Activated naive CD4-positive, alpha-beta T cell treated with anti-CD3 and anti-CD28 coated beads, Interleukin-2, amount 50 U/mL, for 24 hours (primary cell): ENCODE measurements at regions not wholly inside any gene's neighbourhood (a gene's known extent, or its start where the extent isn't known, plus 50 kb on each side); places are given as distances from the start of the nearest gene placed in this dataset.

Source experiments
- H3K27ac Mint-ChIP-seq: one replicate; pipeline ENCODE4 v1.8.0; 2021; ENCODE audit warnings: mild to moderate bottlenecking, mixed read lengths
- H3K27me3 Mint-ChIP-seq: one replicate; pipeline ENCODE4 v1.8.0; 2021; ENCODE audit warnings: mixed read lengths
- H3K36me3 Mint-ChIP-seq: one replicate; pipeline ENCODE4 v1.8.0; 2021; ENCODE audit warnings: mixed read lengths
- H3K4me1 Mint-ChIP-seq: one replicate; pipeline ENCODE4 v1.8.0; 2021; ENCODE audit warnings: mixed read lengths
- H3K4me3 Mint-ChIP-seq: one replicate; pipeline ENCODE4 v1.8.0; 2021; ENCODE audit warnings: mild to moderate bottlenecking, mixed read lengths
- H3K9me3 Mint-ChIP-seq: one replicate; pipeline ENCODE4 v1.8.0; 2021; ENCODE audit warnings: mixed read lengths

DNA sequence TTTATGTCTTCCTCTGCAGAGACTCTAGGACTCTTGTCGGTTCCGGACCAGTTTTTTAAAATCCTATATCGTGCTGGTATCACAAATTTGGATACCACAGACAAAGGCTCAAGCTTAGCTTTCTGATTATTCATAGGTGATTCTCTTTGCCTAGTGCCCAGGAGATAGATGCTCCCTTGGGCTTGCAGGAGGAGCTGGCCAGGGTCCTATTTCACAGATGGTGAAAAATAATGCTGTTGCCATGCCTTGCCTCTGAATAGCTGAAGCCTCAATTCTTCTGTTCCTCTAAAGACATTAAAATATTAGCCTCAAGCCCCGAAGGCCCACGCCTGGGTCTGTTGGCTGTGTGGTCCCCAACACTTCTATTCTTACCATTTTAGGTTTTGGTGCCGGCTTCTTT, 123.9 kb upstream of the BACH2 start:
- no peak overlapping the region for H3K4me3 Mint-ChIP-seq

DNA sequence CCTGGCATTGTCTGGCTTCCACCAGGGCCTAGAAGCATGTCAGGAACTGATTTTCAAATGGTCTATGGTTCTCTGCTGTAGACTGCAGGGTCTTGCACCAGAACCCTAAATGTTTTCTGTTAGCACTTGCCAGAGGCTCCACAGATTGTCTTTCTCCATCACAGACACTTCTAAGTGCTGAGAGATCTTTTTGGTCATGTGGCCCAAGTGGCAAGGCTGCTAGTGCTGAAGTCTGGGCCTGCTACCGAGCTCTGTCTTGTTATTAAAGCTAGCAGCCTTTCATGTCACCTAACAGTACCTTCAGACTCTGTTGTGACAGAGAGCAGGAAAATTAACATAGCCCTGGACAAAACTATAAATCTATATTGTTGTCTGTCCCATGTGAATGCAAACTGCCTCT, 120.7 kb upstream of the BACH2 start:
- H3K4me3 Mint-ChIP-seq: no peak overlapping the region
- no peaks in the 10 kb centered on the region for H3K27me3 Mint-ChIP-seq
- no peaks in the 10 kb centered on the region for H3K9me3 Mint-ChIP-seq
- H3K4me1 Mint-ChIP-seq: peaks cover 36% of the 10 kb centered on the region
- H3K36me3 Mint-ChIP-seq: no peaks in the 10 kb centered on the region
- H3K27ac Mint-ChIP-seq: no peak overlapping the region

More for the DNA sequence above, 123.9 kb upstream of the BACH2 start:
- Mint-ChIP-seq H3K4me1 (peaks cover 26% of the 10 kb centered on the region), H3K9me3 (no peaks in the 10 kb centered on the region), H3K27me3 (no peaks in the 10 kb centered on the region), H3K36me3 (no peaks in the 10 kb centered on the region), H3K27ac (no peak overlapping the region)

DNA sequence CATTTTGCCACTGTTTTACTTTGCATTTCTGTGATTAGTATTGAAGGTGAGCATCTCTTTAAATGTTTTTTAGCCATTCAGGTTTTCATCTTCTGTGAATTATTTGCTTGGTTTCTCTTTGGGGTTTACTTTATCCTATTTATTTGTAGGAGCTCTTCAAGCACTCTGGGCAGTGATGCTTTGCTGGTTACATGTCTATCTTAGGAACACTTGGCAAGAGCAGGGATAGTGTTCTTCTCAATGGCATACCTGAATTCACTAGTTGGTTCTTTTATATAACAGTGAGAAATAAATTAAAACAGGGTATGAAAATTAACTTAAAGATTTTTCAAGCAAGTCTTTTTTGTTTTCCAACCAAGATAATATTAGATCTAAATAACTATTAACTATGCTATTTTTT, 119.7 kb upstream of the BACH2 start:
- no peak overlapping the region for H3K4me3 Mint-ChIP-seq
- no peaks in the 10 kb centered on the region for H3K27me3 Mint-ChIP-seq
- no peaks in the 10 kb centered on the region for H3K36me3 Mint-ChIP-seq
- H3K4me1 Mint-ChIP-seq: peaks cover 46% of the 10 kb centered on the region
- no peaks in the 10 kb centered on the region for H3K9me3 Mint-ChIP-seq
- peak overlapping the region; percentile 53 for H3K27ac Mint-ChIP-seq

DNA sequence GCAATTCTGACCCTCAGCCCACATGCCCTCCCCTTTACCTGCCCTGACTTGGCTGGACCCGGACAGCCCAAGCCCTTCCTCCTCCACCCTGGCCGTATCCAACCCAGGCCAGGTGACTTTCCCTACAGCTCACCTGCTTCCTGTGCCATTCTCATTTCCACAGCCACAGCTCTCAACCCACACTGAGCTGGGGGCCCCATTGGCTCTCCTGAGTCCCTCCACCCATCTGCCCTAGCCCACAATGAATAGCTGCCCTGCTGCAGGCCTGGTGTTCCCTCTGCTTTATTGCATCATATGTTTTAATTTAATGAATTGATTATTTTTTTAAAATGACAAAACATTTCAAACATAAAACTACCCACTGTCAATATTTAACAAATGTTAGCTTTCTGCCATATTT, 118.5 kb upstream of the BACH2 start:
- Mint-ChIP-seq H3K4me1 (peaks cover 51% of the 10 kb centered on the region), H3K27ac (peak overlapping the region; percentile 71), H3K36me3 (no peaks in the 10 kb centered on the region)

DNA sequence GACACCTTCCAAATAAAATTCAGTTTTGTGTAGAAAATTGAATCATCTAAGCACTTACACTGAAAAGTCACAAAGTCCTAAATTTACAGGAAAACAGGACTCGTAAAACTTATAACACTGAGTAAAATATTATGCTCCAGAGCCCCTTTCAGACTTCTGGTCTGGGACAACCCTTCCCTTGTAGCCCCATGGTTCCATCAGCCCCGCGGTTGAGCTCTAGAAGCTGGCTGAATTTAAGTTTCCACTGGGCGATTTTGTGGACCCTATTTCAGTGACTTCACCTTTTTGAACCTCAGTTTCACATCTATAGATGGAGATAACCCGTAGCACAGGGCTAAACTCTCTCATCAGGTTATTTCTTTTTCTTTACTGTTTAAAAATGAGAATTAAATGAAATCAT, 117.7 kb upstream of the BACH2 start:
- no peaks in the 10 kb centered on the region for H3K36me3 Mint-ChIP-seq
- H3K27ac Mint-ChIP-seq: peak overlapping the region; percentile 92
- no peaks in the 10 kb centered on the region for H3K9me3 Mint-ChIP-seq
- H3K27me3 Mint-ChIP-seq: no peaks in the 10 kb centered on the region
- peaks cover 58% of the 10 kb centered on the region for H3K4me1 Mint-ChIP-seq
- H3K4me3 Mint-ChIP-seq: peak overlapping the region; percentile 63

More for the DNA sequence above, 118.5 kb upstream of the BACH2 start:
- Mint-ChIP-seq H3K4me3 (no peak overlapping the region), H3K9me3 (no peaks in the 10 kb centered on the region), H3K27me3 (no peaks in the 10 kb centered on the region)

DNA sequence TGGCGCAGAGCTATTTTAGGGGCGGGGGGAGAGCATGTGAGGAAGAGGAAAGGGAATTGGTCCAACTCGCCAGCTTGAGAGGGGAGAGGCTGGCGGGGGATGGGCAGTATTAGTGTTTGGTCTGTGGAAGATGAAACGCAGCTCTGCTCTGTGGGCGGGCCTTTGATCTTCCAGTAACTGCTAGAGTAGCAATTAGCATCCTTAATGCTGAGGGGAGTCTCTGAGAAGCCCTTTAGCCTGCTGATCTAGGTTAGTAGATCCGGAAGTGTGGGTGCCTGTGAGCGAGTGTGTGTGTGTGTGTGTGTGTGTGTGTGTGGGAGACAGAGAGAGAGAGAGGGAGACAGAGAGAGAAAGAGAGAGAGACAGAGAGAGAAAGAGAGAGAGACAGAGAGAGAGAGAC, 117.2 kb upstream of the BACH2 start:
- Mint-ChIP-seq H3K36me3 (no peaks in the 10 kb centered on the region), H3K27ac (peak overlapping the region; percentile 92), H3K4me1 (peaks cover 60% of the 10 kb centered on the region)

DNA sequence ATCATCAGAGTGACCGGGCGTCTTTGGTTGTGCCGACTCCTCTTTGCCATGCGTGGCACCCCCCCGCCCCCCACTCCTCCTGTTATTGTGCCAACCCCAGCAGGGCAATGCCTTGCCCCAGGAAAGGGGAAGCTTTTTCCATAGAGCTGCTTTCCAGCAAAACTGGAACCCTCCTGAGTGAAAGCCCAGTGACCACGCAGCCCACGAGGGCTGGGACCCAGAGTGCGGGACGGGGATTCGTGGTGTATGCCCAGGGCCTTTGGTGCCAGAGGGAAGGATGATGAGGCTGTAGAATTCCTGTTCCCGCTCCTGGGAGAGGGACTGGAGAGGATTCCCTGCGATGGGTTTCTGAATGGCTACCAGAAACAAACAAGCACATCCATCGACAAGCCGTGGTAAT, 116.8 kb upstream of the BACH2 start:
- no peaks in the 10 kb centered on the region for H3K36me3 Mint-ChIP-seq
- H3K27ac Mint-ChIP-seq: peak overlapping the region; percentile 92
- H3K4me1 Mint-ChIP-seq: peaks cover 60% of the 10 kb centered on the region
- no peaks in the 10 kb centered on the region for H3K27me3 Mint-ChIP-seq
- H3K4me3 Mint-ChIP-seq: peak overlapping the region; percentile 63
- H3K9me3 Mint-ChIP-seq: no peaks in the 10 kb centered on the region

More for the DNA sequence above, 117.2 kb upstream of the BACH2 start:
- Mint-ChIP-seq H3K9me3 (no peaks in the 10 kb centered on the region), H3K27me3 (no peaks in the 10 kb centered on the region), H3K4me3 (peak overlapping the region; percentile 63)

DNA sequence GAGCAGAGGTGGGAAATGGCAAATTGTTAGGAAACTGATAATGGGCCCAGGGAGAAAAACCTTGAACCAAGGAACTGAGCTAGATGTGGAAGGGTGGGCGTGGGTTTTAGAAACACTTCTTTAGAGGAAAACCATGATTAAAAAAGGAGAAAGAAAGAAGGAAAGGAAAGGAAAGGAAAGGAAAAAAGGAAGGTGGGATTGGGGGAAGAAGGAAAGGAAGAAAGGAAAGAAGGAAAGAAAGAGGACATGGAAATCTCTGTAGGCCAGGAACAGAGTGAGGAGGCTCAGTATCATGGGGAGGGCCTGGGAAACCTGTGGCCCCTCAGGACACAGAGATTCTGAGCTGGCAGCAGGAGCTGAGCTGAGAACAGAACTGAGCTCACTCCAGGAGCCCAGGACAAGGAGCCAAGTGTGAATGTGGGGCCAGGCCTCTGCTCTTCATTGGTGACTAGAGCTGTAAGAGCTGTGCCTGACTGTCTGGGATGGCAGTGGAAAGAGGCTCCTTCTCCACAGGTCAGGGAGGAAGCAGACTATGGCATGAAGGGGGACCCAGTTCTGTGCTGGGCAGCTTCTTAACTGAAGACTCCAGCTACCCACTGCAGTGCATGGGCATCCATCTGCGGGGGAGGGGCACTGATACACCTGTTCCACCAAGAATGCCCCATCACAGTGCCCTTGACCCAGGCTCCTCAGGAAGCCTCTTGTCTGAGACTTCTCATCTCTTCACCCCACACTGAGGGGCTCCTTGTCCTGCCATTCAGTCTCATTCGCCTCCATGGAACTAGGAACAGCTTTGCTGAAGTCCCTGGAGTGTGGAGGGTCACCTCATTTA, 116.1 kb upstream of the BACH2 start:
- no peaks in the 10 kb centered on the region for H3K27me3 Mint-ChIP-seq
- H3K4me3 Mint-ChIP-seq: no peak overlapping the region
- H3K36me3 Mint-ChIP-seq: no peaks in the 10 kb centered on the region
- H3K27ac Mint-ChIP-seq: peak overlapping the region; percentile 65
- peaks cover 60% of the 10 kb centered on the region for H3K4me1 Mint-ChIP-seq
- no peaks in the 10 kb centered on the region for H3K9me3 Mint-ChIP-seq

DNA sequence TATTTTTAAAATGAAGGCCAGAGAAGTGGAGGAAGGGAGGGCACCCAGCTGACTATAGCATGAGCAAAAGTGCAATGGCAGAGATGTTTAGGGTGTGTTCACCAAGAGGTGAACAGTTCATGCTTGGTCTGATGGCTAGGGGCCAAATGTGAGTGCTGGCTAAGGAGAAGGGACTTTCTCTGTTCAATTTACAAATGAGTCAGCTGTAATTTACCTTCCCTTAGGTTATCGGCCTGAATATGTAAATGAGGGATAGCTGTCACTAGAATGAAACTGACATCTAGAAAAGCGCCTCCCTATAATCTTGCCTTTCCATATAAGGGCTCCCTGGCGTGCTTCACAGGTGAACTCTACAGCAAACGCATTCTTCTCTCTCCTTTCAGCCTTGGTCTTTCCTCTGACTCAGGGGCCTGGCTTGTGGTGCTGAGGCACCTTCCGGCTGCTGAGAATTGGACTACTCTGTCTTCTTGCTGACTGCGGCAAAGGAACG, 114.7 kb upstream of the BACH2 start:
- Mint-ChIP-seq H3K36me3 (no peaks in the 10 kb centered on the region), H3K27ac (no peak overlapping the region), H3K27me3 (no peaks in the 10 kb centered on the region), H3K9me3 (no peaks in the 10 kb centered on the region), H3K4me1 (peaks cover 69% of the 10 kb centered on the region), H3K4me3 (no peak overlapping the region)

DNA sequence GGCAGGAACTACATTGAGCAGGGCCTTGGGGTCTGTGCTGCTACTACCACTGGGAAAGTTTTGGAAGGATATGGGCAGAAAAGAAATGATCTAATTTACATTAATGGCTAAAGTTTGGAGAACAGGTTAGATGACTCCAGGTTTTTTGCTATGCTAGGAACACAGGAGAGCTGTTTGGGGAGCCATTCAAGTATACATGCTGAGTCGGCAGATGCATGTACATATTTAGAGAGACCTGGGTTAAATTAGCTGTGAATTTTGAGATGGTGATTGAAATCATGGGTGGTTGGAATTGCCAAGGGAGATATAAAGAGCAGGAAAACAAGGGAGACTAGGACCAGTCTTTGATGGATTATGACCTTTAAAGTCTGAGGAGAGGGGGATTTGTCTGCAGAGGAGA, 113.1 kb upstream of the BACH2 start:
- no peaks in the 10 kb centered on the region for H3K27me3 Mint-ChIP-seq
- no peak overlapping the region for H3K4me3 Mint-ChIP-seq
- peaks cover 61% of the 10 kb centered on the region for H3K4me1 Mint-ChIP-seq
- H3K27ac Mint-ChIP-seq: no peak overlapping the region
- H3K36me3 Mint-ChIP-seq: no peaks in the 10 kb centered on the region
- H3K9me3 Mint-ChIP-seq: no peaks in the 10 kb centered on the region

DNA sequence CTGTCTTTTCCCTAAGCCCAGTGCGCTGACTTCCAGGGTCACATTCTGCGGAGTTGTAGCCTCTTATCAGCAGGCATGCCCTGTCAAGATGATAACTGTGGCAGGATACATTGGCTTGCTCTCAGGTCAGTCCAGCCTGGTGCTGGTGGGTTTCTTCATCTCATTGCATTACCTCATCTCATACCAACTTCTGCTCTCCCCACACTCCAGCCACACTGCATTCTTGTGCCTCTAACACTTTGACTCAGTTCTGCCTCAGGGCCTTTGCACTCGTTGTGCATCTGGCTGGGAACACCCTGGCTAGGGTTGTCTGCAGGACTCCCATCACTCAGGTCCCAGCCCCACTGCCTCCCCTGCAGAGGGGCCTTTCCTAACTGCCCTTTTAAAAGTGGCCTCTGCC, 110.3 kb upstream of the BACH2 start:
- Mint-ChIP-seq H3K27me3 (no peaks in the 10 kb centered on the region), H3K9me3 (no peaks in the 10 kb centered on the region), H3K36me3 (no peaks in the 10 kb centered on the region), H3K27ac (no peak overlapping the region), H3K4me1 (peaks cover 58% of the 10 kb centered on the region), H3K4me3 (peak overlapping the region; percentile 28)

DNA sequence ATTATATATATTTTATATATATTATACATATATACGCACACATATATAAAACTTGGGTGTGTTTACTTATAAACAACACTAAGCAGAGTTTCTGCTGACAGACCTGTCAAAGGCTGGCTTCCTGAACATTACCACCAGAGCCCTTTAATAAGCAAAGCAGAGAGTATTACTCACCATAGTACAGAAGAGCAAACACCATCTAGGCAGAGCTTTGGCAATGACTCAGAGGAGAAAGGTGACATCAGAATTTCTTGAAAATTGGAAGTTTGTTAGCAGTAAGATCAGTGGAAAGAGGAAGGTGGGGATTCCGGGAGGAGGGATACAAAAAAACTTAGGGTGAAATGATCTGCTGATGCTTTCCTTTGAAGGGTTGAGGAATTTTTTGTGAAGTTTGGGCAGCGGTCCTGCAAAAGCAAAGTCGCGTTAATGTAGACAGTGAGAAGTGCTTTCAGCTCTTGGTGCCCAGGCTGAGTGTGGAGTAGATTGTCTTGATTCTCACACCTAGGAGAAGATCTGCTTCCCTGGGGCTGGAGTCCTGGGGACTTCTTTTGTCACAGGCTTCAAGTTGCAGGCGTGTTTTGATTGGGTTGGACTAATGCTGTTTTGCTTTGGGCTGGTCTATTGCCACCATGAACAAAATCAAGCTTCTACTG, 109.6 kb upstream of the BACH2 start:
- Mint-ChIP-seq H3K9me3 (no peaks in the 10 kb centered on the region), H3K4me1 (peaks cover 54% of the 10 kb centered on the region), H3K36me3 (no peaks in the 10 kb centered on the region), H3K4me3 (no peak overlapping the region), H3K27ac (peak overlapping the region; percentile 88), H3K27me3 (no peaks in the 10 kb centered on the region)

DNA sequence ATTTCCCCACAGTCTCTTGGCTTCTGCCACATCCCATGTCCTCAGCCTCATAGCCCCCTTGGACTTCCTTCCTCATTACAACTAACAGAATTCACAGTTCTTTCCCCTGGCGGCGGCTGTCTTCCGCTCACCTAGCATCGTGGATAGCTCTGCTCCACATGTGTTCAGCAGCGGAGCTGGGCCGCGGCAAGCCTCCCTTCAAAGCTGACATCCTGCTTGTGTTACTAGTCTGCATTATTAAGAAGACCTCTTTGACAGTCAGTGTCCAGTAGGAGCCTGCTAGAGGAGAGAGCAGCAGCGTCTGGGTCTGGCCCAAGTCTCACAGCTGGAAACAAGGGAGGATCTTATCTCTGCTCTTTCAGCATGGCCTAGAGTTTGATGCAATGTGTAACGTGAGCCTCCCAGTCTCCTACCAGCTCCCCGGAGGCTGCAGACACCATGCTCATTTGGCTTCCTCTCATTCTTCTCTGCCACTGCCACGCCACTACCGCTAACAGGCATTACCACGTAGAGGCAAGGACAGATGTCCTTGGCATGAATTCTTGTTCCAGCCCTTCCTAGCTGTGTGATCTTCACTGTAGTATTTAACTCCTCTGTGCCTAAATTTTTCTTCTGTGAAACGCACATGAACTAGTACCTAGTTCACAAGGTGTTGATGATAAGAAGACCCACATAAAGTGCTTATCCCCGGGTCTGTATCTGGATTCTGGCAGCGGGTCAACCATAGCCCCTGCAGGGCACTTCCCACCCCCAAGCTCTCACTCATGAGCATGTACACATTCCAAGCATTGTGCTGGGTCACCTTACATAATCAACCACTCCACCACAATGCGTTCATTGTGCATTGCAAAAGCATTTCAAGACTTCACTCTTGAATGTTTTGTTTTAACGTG, 107.1 kb upstream of the BACH2 start:
- Mint-ChIP-seq H3K36me3 (no peaks in the 10 kb centered on the region), H3K27ac (peak overlapping the region; percentile 76), H3K27me3 (no peaks in the 10 kb centered on the region), H3K4me1 (peaks cover 65% of the 10 kb centered on the region), H3K4me3 (peak overlapping the region; percentile 55), H3K9me3 (no peaks in the 10 kb centered on the region)

DNA sequence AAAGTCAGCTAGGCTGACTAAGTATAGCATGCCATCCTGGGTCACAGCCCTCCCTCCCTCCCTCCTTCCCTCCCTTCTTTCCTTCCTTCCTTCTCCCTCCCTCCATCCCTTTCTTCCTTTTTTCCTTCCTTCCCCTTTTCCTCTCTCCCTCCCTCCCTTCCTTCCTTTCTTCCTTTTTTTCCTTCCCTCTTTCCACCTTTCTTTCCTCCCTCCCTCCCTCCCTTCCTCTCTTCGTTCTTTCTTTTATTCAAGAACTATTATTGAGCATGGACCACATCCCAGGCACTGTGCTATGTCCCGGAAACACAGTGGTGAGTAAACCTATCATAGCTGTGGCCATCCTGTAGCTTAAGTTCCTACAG, 106.2 kb upstream of the BACH2 start:
- no peaks in the 10 kb centered on the region for H3K27me3 Mint-ChIP-seq
- H3K4me3 Mint-ChIP-seq: no peak overlapping the region
- peaks cover 74% of the 10 kb centered on the region for H3K4me1 Mint-ChIP-seq
- H3K9me3 Mint-ChIP-seq: no peaks in the 10 kb centered on the region
- no peaks in the 10 kb centered on the region for H3K36me3 Mint-ChIP-seq
- peak overlapping the region; percentile 37 for H3K27ac Mint-ChIP-seq

DNA sequence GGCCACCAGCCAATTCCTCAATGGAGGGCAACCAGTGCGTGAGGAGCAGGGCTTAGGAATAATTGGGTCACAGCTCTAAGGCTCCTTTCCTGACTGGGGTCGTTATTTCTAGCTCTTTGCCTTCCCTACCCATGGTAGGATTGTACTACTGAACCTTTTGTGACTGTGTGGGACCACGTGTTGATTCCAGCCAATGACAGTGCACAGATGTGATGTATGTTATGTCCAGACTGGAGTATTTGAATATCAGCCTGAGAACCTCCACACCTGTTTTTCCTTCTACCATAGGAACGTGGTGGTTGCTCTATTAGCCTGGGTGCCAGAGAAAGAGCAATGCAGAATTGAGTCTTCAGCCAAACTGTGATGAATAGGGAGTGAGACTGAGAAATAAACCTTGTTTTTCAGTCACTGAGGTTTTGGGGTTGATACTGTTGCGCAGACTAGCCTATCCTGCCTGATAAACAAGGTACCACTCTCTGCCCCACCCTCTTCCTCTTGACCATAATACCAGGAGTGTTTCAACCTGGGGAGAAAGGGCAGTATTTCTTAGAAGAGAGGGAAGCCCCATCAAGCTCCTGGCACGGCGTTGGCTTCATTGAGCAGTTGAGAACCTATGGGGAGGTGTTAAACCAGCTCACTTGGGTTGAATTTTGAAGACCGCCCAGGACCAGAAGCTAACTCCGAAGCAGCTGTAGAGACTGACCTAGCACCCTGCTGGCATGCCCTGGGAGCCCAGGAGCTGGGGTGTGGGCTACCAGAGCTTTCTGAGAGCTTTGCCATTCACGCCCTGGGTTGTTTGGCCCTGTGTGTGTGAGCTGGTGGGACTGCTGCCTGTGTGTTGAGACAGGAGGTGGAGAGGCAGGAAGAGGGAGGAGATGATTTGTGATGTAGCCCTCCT, 105.5 kb upstream of the BACH2 start:
- peak overlapping the region; percentile 66 for H3K27ac Mint-ChIP-seq
- peaks cover 78% of the 10 kb centered on the region for H3K4me1 Mint-ChIP-seq
- H3K9me3 Mint-ChIP-seq: no peaks in the 10 kb centered on the region
- H3K36me3 Mint-ChIP-seq: no peaks in the 10 kb centered on the region
- no peaks in the 10 kb centered on the region for H3K27me3 Mint-ChIP-seq
- peak overlapping the region; percentile 50 for H3K4me3 Mint-ChIP-seq
